RWPE1 (cell line): ENCODE measurements at regions not wholly inside any gene's neighbourhood (a gene's known extent, or its start where the extent isn't known, plus 50 kb on each side); places are given as distances from the start of the nearest gene placed in this dataset.
"Not testable (repeated sequence)": the region's sequence is repeated elsewhere in the genome, so short reads cannot be mapped to it uniquely, and the experiment has no call there.

Experiments
- CTCF ChIA-PET: fragments of 350-600 bp; sonication (Branson Sonifier 250); formaldehyde crosslinking; extraction: SDS; loops from one replicate; lab custom pipeline; 2021; lab: Yijun Ruan, JAX
- POLR2A ChIA-PET: fragments of 400-600 bp; formaldehyde crosslinking; extraction: SDS; loops from one replicate; lab custom pipeline; 2020; ENCODE audit warnings: antibody characterized with exemption; ENCODE audit not compliant: low non-redundant PET; lab: Yijun Ruan, JAX
- DNase-seq: peaks from one replicate; pipeline ENCODE4 v3.0.0; 2012; ENCODE audit warnings: low spot score
- H3K27ac ChIP-seq: fragments of 450-650 bp; 2 replicates; pipeline ENCODE4 v1.5.1; 2017
- TF ChIP-seq, protein P1 (sequence below): fragments of 450-650 bp; conservative IDR thresholded peaks from 2 replicates; pipeline ENCODE4 v1.5.1; 2017; ENCODE audit warnings: low read depth, mild to moderate bottlenecking

GRCh38 chrX:1103360-1103759, 109.1 kb downstream of the CRLF2 start:
- TF ChIP-seq, protein P1, sequence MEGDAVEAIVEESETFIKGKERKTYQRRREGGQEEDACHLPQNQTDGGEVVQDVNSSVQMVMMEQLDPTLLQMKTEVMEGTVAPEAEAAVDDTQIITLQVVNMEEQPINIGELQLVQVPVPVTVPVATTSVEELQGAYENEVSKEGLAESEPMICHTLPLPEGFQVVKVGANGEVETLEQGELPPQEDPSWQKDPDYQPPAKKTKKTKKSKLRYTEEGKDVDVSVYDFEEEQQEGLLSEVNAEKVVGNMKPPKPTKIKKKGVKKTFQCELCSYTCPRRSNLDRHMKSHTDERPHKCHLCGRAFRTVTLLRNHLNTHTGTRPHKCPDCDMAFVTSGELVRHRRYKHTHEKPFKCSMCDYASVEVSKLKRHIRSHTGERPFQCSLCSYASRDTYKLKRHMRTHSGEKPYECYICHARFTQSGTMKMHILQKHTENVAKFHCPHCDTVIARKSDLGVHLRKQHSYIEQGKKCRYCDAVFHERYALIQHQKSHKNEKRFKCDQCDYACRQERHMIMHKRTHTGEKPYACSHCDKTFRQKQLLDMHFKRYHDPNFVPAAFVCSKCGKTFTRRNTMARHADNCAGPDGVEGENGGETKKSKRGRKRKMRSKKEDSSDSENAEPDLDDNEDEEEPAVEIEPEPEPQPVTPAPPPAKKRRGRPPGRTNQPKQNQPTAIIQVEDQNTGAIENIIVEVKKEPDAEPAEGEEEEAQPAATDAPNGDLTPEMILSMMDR: no peak
- POLR2A ChIA-PET: no interaction called here

DNA sequence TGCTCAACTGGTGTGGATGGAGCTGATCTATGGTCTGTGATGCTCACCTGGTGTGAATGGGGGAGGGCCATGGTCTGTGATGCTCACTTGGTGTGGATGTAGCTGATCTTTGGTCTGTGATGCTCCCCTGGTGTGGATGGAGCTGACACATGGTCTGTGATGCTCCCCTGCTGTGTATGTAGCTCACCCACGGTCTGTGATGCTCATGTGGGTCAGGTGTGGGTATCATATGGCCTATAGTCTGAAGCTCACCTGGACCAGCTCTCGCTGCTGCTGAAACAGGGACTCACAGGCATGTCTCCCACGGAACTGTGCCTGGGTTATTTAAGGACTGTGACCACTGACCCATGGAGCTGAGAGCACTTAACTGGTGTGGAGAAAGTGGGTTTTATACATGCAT, 109.7 kb downstream of the CRLF2 start:
- TF ChIP-seq, protein P1: no peak
- CTCF ChIA-PET: no interaction called here
- POLR2A ChIA-PET: no interaction called here
- H3K27ac ChIP-seq: no peak overlapping the region
- no peak for DNase-seq

More at GRCh38 chrX:1103360-1103759, 109.1 kb downstream of the CRLF2 start:
- CTCF ChIA-PET: no interaction called here
- no peak for DNase-seq
- no peak overlapping the region for H3K27ac ChIP-seq

GRCh38 chrX:1102221-1102620, 110.2 kb downstream of the CRLF2 start:
- POLR2A ChIA-PET, DNase-seq, CTCF ChIA-PET, H3K27ac ChIP-seq: not testable (repeated sequence)

GRCh38 chrX:1099146-1099770, 113.2 kb downstream of the CRLF2 start:
- H3K27ac ChIP-seq: no peak overlapping the region
- no peak for DNase-seq
- POLR2A ChIA-PET: no interaction called here
- TF ChIP-seq, protein P1: no peak
- CTCF ChIA-PET: no interaction called here

DNA sequence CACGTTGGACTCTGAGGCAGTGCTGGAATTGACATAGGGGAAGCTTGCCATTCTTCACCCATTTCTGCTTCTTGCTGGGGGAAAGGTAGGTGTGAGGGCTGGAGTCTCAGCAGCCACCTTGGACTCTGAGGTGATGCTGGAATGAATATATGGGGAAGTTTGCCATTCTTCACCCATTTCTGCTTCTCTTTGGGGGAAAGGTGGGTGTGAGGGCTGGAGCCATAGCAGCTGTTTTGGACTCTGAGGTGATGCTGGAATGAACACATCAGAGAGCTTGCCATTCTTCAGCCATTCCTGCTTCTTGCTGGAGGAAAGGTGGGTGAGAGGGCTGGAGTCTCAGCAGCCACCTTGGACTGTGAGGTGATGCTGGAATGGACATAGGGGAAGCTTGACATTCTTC, 115.1 kb downstream of the CRLF2 start:
- TF ChIP-seq, protein P1: no peak
- DNase-seq: no peak
- POLR2A ChIA-PET: no interaction called here
- CTCF ChIA-PET: no interaction called here
- H3K27ac ChIP-seq: no peak overlapping the region

DNA sequence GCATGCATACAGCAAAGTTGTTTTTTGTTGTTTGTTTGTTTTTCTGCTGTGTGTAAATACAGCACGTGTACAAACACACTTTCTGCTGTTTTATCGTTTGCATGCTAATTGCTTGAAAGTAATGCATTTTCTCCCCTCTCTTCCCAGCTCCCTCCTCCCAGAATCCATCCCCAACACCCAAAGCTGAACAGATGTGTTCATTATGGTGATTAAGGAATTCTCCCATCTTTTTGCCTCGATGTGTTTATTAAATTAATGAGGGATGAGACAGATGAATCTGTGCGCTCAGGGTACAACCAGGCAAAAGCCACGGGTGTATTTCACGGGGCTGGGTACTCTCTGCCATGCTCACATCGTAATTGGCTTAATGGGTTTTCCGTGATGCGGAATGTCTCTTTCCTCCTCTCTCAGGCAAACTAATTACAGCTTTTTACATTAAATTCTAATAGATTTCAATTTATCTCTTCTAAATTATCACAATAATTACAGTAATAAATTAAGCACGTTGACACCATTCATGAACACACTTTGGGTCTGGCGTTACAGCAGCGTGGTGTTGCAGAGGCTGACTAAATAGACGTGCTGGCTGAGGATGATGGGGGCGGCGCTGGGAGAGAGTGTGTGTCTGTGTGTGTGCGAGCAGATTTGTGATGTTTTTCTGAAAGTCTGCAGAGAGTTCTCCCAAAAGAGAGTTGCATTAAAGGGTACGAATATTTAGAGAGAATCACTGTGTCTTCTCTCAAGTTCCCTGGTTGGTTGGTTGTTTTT, 117.7 kb downstream of the CRLF2 start:
- ChIA-PET POLR2A (no interaction called here), CTCF (no interaction called here)
- TF ChIP-seq, protein P1: no peak
- no peak for DNase-seq
- H3K27ac ChIP-seq: no peak overlapping the region
